Activated CD8-positive, alpha-beta memory T cell treated with anti-CD3 and anti-CD28 coated beads, Interleukin-2, amount 50 U/mL, for 24 hours (primary cell): ENCODE measurements at regions not wholly inside any gene's neighbourhood (a gene's known extent, or its start where the extent isn't known, plus 50 kb on each side); places are given as distances from the start of the nearest gene placed in this dataset.

Experiments
- DNase-seq: peaks from one replicate; pipeline ENCODE4 v3.0.0-alpha.2; 2020; ENCODE audit errors: extremely low read depth

GRCh38 chr1:234845097-234845660, 235.2 kb upstream of the IRF2BP2 start:
- DNase-seq: no peak

- no peak for DNase-seq
Measured at GRCh38 chr1:234844479-234845031, 234.6 kb upstream of the IRF2BP2 start.

DNA sequence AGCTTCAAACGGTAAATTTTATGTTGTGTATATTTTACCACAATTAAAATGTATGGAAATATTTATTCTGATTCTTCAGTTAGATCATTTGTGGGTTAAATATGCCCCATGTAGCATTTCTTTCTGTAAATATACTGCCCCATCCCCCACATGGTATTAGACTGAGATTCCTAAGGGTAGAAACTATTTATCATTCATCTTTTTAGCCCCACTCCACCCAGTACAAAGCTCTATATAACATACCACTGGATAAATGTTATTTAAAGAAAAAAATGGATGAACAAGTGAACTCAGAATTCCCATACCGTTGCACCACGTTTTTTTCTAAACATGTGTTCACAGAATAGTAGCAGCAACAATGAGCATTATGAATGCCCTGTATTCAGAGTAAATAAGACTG, 234.0 kb upstream of the IRF2BP2 start:
- no peak for DNase-seq

GRCh38 chr1:234842726-234843641, 233.0 kb upstream of the IRF2BP2 start:
- peak; percentile 61 for DNase-seq

GRCh38 chr1:234841710-234842231, 231.8 kb upstream of the IRF2BP2 start:
- DNase-seq: no peak

DNA sequence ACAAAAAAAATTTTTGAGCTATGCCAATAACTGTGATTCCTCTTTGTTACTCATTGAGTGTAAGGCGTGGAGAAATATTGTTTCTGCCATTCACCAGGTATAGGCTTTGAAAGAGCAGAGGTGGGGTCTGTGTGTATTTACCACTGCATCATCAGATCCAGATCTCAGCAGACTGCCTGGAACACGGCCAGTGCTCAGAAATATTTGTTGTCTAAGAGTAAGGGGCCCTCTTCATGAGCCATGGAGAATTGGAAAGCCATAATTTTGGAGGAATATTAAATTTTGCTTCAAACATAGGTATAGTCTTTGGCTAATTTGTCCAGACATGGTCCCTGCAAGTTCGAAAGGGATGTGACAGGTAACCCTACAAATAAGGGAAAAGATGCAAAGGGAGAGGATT, 231.3 kb upstream of the IRF2BP2 start:
- no peak for DNase-seq

- no peak for DNase-seq
Measured at GRCh38 chr1:234840843-234841242, 230.9 kb upstream of the IRF2BP2 start.

- DNase-seq: no peak
Measured at GRCh38 chr1:234840253-234840652, 230.3 kb upstream of the IRF2BP2 start.

- DNase-seq: no peak
Measured at GRCh38 chr1:234839663-234840062, 229.7 kb upstream of the IRF2BP2 start.

- DNase-seq: no peak
Measured at GRCh38 chr1:234838820-234839219, 228.8 kb upstream of the IRF2BP2 start.

DNA sequence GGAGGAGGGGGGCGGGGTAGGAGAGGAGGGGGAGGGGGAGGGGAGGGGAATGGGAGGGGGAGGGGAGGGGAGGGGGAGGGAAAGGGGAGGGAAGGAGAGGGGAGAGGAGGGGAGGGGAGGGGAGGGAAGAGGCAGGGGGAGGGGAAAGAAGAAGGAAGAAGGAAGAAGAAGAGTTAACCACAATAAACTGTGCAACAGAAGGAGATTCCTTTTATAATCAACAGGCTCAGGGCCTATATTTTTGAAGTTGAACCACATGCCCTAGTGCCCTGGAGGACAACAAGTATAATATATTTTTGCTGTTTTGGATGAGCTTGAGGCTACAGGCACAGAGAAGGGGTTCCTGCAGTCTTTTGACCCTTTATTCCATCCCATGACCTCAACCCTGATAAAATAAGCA, 228.2 kb upstream of the IRF2BP2 start:
- DNase-seq: no peak

DNA sequence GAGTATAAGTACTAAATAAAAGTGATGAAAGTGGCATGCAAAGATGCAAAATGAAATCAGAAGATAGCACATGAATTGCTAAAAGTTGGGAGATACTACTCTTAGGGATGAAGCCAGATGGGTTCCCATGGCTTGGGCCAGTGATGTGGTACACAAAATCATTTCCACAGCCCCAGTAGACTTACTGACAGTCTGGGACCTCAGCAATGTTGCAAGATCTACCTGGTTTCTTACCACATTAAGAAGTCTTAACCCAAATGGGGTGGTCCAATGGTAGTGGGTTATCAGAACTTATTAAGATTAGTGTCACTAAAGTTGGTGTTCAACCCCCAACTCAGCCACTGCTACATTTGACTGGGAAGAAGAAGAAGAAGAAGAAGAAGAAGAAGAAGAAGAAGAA, 227.7 kb upstream of the IRF2BP2 start:
- DNase-seq: no peak

GRCh38 chr1:234836776-234837357, 226.9 kb upstream of the IRF2BP2 start:
- no peak for DNase-seq

DNA sequence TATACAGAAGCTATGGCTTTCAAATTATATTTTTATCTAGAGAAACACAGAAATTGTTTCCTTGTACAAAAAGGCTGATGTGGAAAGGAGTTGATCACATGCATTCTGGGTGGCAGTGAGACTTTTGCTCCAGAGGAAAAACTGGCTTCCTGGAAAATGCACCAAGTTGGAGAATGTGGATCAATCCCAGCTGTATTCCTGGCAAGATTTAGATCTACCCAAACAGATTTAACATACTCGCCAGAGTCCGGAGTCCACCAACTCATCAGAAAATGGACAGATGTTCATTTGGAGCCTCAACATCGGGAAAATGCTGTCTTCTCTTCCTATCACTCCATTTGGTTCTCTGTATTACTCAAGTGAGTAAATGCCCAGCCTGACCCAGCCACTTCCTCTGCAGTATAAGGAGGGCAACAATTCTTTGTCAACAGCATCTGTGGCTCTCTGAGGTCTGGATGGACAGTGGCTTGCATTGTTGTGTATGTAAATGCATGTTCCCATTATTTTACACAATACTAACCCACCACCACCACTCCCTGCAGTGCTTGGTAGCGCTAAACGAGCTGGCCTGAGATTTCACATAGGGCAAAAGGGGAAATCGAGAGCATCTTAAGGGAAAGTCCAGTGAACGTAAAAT, 226.2 kb upstream of the IRF2BP2 start:
- DNase-seq: no peak

DNA sequence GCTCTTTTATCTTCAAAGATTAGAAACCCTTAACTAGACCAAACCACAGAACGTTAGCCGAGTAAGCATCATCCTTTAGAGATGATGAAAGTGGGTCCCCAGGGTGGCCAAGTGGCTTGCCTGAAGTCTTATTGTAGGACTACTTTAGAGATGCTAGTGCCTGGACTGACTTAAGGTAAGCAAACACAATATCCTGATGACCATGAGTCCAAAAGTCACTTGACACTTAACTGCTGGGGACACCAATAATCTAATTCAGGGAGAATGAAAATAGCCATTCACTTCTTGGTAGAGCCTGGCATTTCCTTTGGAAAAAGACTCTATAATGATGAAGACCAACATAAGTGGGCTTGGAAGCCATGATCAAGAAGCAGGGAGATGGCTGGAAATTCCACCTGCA, 225.3 kb upstream of the IRF2BP2 start:
- DNase-seq: no peak

DNA sequence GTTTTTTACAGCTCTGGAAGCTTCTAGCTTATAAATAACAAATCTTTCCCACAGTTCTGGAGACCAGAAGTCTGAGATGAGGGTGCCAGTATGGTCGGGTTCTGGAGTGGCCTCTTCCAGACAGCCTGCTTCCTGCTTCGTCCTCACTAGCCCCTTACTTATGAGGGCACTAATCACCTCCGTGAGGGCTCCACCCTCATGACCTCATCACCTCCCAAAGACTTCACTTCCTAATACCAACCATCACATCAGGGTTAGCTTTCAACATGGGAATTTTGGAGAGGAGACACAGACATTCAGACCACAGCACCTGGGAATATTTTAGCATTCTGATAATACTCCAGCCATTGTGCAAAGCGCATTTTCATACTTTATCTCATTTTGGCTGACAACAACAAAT, 223.7 kb upstream of the IRF2BP2 start:
- no peak for DNase-seq

GRCh38 chr1:234833118-234833517, 223.1 kb upstream of the IRF2BP2 start:
- DNase-seq: no peak

GRCh38 chr1:234827656-234828055, 217.7 kb upstream of the IRF2BP2 start:
- no peak for DNase-seq

- no peak for DNase-seq
Measured at GRCh38 chr1:234827181-234827580, 217.2 kb upstream of the IRF2BP2 start.

DNA sequence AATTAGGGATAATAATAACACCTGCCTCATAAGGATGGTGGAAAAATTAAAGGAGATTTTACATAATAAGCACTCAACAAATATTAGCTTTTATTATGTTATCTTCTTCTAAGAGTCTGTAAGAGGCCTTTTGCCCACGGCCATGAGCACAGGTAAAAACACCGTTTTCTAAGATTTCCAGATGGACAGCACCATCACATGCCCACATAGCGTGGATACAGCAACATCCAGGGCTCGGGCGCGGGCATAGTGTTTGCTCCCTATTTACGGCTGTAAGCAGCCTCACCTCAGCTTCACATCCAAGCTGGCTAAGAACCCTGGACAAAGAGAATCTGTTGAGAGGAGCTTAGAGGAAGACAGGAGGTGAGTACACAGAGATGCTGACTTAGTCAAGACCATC, 216.4 kb upstream of the IRF2BP2 start:
- no peak for DNase-seq

DNA sequence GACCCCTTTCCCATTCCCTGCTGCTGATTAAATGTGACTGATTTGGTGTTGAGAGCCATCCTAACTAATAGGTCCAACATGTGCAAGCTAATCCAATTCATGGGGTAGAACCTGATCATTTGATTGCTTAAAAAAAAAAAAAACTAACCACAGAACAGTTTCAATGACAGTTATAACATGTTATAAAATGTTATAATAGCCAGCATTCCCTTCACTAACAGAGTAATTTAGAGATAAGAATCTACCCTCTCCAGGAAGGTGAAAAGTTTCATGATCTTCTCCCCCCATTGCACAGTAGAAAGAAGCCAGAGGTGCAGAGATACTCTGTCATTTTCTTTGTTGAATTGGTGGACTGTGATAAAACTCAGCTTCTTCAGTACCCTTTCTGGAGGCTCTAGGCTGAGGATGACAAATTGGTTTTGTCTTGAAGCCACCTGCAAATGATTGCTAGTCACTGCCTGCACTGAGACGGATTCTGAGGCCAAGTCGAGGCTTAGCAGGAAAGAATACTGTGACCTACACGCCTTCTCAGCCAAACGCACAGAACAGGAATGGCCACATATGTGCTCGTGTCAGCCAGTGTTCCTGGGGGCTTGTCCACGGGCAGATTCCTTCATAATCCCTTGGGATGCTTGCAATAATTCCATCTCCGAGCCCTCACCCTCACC, 215.7 kb upstream of the IRF2BP2 start:
- no peak for DNase-seq
